RPMI7951 (cell line): ENCODE measurements at regions not wholly inside any gene's neighbourhood (a gene's known extent, or its start where the extent isn't known, plus 50 kb on each side); places are given as distances from the start of the nearest gene placed in this dataset.

ENCODE experiments used
- DNase-seq: peaks from one replicate; pipeline ENCODE4 v3.0.0-alpha.2; 2012; ENCODE audit warnings: low read depth

GRCh38 chr3:77859156-77859555, 819.3 kb downstream of the ROBO2 start:
- DNase-seq: no peak

GRCh38 chr3:77868725-77869124, 828.8 kb downstream of the ROBO2 start:
- no peak for DNase-seq

DNA sequence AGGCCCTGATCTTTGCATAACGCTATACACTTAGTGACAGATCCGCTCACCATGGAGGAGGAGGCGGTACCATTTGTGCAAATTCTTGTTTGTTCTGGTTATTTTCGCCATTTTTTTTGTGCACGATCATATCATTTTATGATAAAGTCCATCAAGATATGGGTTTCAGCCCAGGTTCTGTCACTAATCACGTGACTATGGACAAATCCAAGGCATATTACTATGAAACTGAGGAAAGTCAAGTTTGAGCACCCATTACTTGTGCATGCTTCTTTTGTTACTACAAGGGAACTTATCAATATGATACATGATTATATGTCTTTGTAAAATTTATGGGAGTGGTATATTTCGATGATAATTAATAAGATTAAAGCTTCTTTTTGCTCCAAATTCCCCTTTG, 829.5 kb downstream of the ROBO2 start:
- no peak for DNase-seq

GRCh38 chr3:77871436-77871835, 831.5 kb downstream of the ROBO2 start:
- no peak for DNase-seq

DNA sequence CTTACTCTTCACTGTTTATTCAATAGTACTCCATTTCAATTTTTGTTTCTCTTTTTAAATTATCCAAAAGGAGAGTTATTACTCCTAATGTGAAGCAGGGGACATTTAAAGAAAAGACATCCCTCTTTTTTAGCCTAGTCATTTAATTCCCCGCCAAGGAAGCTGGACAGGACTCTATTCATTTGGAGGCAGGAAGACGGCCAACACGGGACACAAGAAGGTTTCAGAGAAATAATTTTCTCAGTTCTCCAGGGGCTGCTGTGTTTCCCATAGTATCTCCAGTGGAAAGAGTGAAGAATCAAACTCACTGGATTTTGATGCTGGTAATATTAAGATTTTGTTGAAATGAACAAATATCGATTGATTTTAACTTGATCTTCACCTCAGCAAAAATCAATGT, 833.7 kb downstream of the ROBO2 start:
- no peak for DNase-seq

- DNase-seq: no peak
Measured at GRCh38 chr3:77885381-77885780, 845.5 kb downstream of the ROBO2 start.

DNA sequence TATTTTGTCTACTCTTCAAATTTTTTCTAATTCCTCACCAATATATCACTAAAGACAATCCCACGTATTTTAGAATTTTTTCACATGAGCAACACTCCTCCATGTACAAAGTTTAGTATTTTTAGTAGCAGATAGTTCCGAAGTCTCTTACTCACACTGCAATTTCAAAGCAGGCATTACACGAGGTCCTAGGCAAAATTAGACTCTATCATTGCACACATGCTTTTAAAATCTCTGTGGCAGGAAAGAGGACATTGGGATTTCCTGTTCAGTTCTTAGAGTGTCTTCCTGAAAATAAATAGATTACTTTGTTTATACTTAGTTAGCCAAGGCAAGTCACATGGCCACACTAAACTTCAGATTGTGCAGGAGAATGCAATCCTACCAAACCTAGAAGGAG, 847.7 kb downstream of the ROBO2 start:
- no peak for DNase-seq

GRCh38 chr3:77889616-77890015, 849.7 kb downstream of the ROBO2 start:
- DNase-seq: no peak

GRCh38 chr3:77898621-77899020, 858.7 kb downstream of the ROBO2 start:
- no peak for DNase-seq

DNA sequence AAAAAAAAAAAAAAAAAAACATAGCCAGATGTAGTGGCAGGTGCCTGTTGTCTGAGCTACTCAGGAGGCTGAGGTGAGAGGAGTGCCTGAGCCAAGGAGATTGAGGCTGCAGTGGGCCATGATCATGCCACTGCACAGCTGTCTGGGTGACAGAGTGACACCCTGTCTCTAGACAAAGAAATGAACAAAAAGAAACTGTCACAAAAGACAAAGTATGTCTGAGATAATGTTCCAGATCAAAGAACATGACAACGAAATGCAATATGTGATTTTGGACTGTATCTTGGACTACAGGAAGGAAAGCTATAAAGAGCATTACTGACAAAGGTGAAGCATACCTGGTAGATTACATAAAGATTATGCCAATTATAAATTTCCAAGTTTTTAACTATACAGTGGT, 862.8 kb downstream of the ROBO2 start:
- DNase-seq: no peak

DNA sequence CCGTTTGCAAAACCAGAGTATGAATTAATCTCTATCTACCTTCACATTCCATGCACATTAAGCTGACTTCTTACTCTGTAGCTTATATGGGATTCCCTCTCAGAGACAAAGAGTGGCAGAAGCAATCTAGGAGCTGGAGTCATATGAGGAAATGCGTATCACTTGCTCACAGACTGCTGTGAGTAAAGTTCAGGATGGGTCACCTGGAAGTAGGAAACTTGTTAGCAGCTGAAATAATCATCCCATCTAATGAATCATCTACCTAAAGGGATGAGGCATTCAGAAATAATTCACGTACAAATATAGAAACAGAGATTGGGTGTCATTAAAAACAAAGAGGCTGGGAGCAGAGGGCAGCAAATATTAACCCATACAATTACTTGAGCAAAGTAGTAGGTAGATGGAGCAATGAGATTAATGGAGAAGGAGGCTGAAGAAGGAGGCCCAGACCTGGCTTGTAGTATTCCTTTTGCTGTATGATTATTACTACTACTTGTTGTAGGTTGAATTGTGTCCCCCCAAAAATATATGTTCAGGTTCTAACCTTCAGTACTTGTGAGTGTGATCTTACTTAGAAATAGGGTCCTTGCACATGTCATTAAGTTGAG, 866.3 kb downstream of the ROBO2 start:
- DNase-seq: no peak

DNA sequence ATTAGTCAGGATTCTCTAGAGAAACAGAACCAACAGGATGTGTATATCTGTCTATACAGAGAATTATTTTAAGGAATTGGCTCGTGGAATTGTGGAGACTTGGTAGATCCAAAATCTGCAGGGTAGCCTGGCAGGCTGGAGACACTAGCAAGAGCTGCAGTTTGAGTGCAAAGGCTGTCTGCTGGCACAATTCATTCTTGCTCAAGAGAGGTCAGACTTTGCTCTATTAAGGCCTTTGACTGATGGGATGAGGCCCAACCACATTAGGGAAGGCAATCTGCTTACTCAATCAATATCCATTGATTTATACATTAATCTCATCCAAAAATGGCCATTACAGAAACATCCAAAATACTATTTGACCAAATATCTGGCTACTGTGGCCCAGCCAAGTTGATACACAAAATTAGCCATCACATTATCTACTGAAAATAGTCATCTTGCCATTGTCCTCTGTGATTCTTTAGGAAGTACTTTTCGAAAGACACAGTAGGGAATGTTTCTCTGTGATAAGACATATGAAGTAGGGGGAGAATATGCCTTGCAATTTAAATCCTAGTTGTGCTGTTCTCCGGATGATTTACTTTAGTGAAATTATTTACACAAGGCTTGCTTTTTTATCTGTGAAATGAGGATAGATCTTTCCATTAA, 873.8 kb downstream of the ROBO2 start:
- DNase-seq: no peak

- DNase-seq: no peak
Measured at GRCh38 chr3:77915336-77915735, 875.4 kb downstream of the ROBO2 start.

DNA sequence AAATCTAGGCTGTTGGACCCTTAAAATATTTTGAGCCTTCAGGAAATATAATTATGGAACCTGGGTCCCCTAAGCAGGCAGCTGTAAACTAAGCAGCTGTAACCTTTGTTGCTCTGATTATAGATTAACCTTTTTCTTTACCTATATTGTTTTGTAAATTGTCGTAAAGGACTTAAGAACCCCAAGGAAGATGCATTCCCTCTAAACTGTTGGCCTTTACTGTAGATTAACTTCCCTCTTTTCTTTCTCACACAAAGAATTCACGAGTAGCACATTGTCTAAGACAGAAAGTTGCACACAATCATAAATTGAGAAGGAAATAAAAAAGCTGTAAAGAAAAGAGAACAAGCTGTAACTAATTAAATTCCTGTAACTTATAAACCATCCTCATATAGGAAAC, 877.3 kb downstream of the ROBO2 start:
- no peak for DNase-seq

DNA sequence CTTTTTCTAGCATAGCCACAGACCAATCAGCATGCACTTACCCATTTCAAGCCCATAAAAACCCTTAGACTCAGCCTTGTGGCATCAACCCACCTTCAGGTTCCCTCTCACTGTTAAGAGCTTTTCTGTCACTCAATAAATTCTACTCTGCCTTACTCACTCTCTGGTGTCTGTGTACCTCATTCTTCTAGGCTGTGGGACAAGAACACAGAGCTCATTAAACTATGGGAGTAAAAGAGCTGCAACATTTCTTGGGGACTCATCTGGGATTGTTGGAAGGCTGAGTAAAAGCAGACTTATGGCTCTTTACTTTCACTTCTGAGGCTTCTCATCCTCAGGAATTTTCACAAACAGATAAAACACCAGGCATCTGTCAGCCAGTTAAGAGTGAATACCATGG, 879.3 kb downstream of the ROBO2 start:
- DNase-seq: no peak

DNA sequence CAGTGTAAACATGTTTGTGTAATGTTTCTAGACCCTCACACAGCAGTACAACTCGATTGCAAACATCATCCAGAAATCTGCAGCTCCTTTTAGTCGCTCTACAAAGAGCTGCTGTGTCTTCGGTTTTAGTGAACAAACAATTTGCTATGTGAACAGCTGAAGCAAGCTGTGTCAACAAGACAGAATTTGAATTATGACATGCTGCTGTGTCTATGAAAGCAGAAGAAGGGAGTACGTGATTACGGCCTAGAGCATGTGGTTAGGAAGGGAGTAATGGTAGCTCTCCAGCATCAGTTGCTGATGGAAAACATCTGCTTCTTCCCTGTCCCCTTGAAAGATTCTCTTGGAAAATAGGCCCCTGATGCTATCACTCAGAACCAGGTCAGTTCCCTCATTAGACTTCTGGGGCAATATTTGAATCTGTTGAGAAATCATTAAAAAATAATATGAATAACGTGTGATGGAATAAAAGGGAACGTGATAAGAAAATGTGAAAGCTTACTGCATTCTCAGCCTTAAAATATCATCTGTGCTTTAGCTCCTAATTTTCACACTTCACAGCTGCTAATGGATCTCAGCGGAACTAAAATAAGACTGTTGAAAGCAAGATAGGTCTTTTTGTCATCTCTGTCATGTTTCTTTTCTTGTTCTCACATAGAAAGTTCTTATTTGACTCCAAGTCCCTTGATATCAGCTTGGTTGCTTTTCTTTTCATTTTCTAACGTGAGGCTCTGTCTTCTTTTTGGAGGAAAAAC, 891.5 kb downstream of the ROBO2 start:
- no peak for DNase-seq

DNA sequence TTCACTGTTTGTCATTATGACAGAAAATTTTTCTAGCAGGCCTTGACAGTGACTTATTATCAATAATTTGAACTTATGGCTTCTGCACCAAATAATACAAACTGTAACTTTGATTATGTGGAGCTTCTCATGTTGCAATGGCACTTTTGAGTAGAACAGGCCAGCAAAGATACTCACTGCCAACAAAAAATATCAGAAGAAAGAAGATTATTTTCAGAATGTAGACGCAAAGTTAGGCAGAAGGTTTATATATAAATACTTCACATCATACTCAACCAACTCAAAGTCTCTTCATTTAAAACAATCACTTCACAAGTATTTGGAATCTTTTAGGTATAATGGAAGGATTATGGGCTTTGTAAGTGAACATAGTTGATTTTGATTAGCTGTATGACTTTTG, 893.0 kb downstream of the ROBO2 start:
- DNase-seq: no peak

- no peak for DNase-seq
Measured at GRCh38 chr3:77933926-77934325, 894.0 kb downstream of the ROBO2 start.

DNA sequence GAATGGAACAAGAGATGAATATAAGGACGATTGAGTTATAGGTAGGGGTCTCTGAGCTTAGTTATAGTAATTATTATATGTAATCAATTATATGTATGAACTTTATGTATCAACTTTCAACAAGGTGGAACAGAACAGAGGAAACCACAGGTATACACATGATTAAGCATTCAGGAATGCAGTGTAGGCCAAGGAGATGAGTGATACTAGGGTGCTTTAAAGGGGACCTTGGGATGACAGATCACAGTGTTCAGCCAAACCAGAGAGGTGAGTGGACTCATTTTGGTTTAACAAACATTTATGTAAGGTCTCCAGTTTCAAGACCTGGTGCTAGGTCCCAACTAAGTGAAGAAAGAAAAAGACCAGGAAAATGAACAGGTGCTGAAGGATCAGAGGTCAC, 895.5 kb downstream of the ROBO2 start:
- no peak for DNase-seq

DNA sequence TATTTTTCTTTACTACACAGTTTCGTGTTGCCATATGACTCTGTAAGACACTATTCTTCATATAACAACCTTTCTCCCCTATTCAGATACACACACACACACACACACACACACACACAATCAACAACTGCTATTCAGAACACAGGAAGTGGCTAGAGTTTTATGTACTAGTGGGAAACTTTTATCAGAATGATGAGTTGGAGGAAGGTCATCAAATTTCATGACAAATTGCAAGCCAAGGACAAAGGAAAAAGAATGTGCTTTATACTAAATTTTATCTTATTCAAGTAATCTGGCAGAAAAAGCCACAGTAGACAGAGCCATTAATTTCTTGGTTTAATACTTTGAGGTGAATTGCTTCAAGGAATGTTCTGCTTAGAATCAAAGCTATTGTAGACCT, 899.8 kb downstream of the ROBO2 start:
- DNase-seq: no peak

- no peak for DNase-seq
Measured at GRCh38 chr3:77943598-77943997, 903.7 kb downstream of the ROBO2 start.

DNA sequence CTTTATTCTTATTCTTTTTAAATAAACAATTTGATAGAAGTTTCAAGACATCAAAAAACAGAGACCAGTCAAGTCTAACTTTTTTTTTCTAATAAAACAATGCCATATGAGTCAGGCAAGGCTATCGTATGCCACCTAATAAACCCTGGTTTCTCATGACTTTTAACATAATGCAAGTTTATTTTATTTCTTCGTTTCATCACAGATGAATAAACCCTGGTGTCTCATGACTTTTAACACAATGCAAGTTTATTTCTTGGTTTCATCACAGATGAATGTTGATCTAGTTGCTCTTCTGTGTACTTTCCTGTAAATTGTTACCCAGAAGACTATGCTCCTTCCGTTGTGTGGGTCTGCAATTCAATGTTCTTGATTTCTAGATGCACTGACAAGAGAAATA, 905.4 kb downstream of the ROBO2 start:
- DNase-seq: no peak

GRCh38 chr3:77947671-77948070, 907.8 kb downstream of the ROBO2 start:
- no peak for DNase-seq
